Caco-2 (cell line): ENCODE measurements at regions not wholly inside any gene's neighbourhood (a gene's known extent, or its start where the extent isn't known, plus 50 kb on each side); places are given as distances from the start of the nearest gene placed in this dataset.

Source experiments
- BruUV-seq: library from RNA; stranded (reverse); fragments of 400-500 nt; replicated peaks from 2 replicates; lab custom pipeline; 2021; lab: Mats Ljungman, UMichigan
- CTCF ChIA-PET: fragments of 300-600 bp; sonication (Branson Sonifier 250); formaldehyde crosslinking; loops from one replicate; lab custom pipeline; 2022; ENCODE audit warnings: antibody characterized with exemption; lab: Charles Lee
- POLR2A ChIA-PET: fragments of 300-600 bp; sonication (Branson Sonifier 250); formaldehyde crosslinking; loops from one replicate; lab custom pipeline; 2022; ENCODE audit warnings: antibody characterized with exemption; lab: Charles Lee
- DNase-seq, 2 experiments: peaks; one replicate each; pipeline versions ENCODE4 v3.0.0 to v3.0.0-alpha.2; 2020 to 2022
- H3K27me3 ChIP-seq: replicated peaks from 2 replicates; pipeline ENCODE4 v1.6.0; 2011; ENCODE audit warnings: low read length; ENCODE audit not compliant: control insufficient read depth, insufficient read depth
- H3K36me3 ChIP-seq: 2 replicates; pipeline ENCODE4 v1.5.1; 2011; ENCODE audit warnings: low read length; ENCODE audit not compliant: control insufficient read depth, insufficient read depth
- H3K4me1 ChIP-seq: fragments of 250-450 bp; sonication (Bioruptor Pico); 2 replicates; pipeline ENCODE4 v1.5.1; 2020; ENCODE audit warnings: mild to moderate bottlenecking
- H3K4me3 ChIP-seq: 2 replicates; pipeline ENCODE4 v1.5.1; 2011; ENCODE audit warnings: low read depth, mild to moderate bottlenecking, control low read depth, low read length
- H3K9me3 ChIP-seq: fragments of 250-450 bp; sonication (Bioruptor Pico); 2 replicates; pipeline ENCODE4 v1.5.1; 2020; ENCODE audit warnings: mild to moderate bottlenecking, moderate library complexity
- H3K27ac Mint-ChIP-seq: one replicate; pipeline ENCODE4 v1.8.0; 2022; ENCODE audit warnings: mixed read lengths; ENCODE audit not compliant: unreplicated experiment
- H3K27me3 Mint-ChIP-seq: one replicate; pipeline ENCODE4 v1.8.0; 2022; ENCODE audit warnings: mixed read lengths; ENCODE audit not compliant: insufficient read depth, unreplicated experiment
- H3K36me3 Mint-ChIP-seq: one replicate; pipeline ENCODE4 v1.8.0; 2022; ENCODE audit warnings: mild to moderate bottlenecking, mixed read lengths; ENCODE audit not compliant: insufficient read depth, unreplicated experiment
- H3K4me1 Mint-ChIP-seq: one replicate; pipeline ENCODE4 v1.8.0; 2022; ENCODE audit warnings: low read depth, mixed read lengths; ENCODE audit not compliant: unreplicated experiment
- H3K4me3 Mint-ChIP-seq: one replicate; pipeline ENCODE4 v1.8.0; 2022; ENCODE audit warnings: mild to moderate bottlenecking, moderate library complexity, mixed read lengths; ENCODE audit not compliant: unreplicated experiment
- H3K9me3 Mint-ChIP-seq: one replicate; pipeline ENCODE4 v1.8.0; 2022; ENCODE audit warnings: mixed read lengths; ENCODE audit not compliant: unreplicated experiment
- CTCF ChIP-seq, 2 experiments: fragments of 200-600 bp in 1 of 2; IDR thresholded peaks; 1 replicate in 1 of 2; 2 replicates in 1 of 2; pipeline versions ENCODE4 v1.5.1 to v1.8.0; 2011 to 2022; ENCODE audit warnings: antibody characterized with exemption in 1 of 2, control low read depth in 1 of 2, inconsistent platforms in 1 of 2, low read depth in 1 of 2, low read length in 1 of 2, mild to moderate bottlenecking in 1 of 2, moderate library complexity in 1 of 2; ENCODE audit not compliant: insufficient read depth in 1 of 2, severe bottlenecking in 1 of 2, unreplicated experiment in 1 of 2
- intact Hi-C: fragments of 100-400 bp; cut with micrococcal nuclease; formaldehyde crosslinking; loops from one replicate; pipeline ENCODE4 v1.10.0; 2022; ENCODE audit not compliant: unreplicated experiment

GRCh38 chr14:53278602-53279506 is 125.7 kb upstream of the DDHD1 start:
- BruUV-seq = no TSS peak
- Histone ChIP-seq H3K4me1 (no peaks in the 10 kb centered on the region), H3K4me3 (no peak overlapping the region), H3K27me3 (no peaks in the 10 kb centered on the region), H3K9me3 (0 out of 2 replicates have a peak, but pooled peaks cover 6% of the 10 kb centered on the region), H3K36me3 (no peaks in the 10 kb centered on the region)
- Mint-ChIP-seq H3K4me1 (no peaks in the 10 kb centered on the region), H3K4me3 (no peak overlapping the region), H3K9me3 (no peaks in the 10 kb centered on the region), H3K27me3 (no peaks in the 10 kb centered on the region), H3K27ac (no peak overlapping the region), H3K36me3 (no peaks in the 10 kb centered on the region)
- intact Hi-C loops = no loop called here
- DNase-seq = no peak
- POLR2A ChIA-PET = no interaction called here
- no peak for TF ChIP-seq CTCF (IDR thresholded peaks at IDR 0.05; ENCODE audit: insufficient read depth in 1 of 2, low read depth in 1 of 2, low read length in 1 of 2, severe bottlenecking in 1 of 2, unreplicated experiment in 1 of 2)
- CTCF ChIA-PET = no interaction called here

- no peaks in the 10 kb centered on the region for H3K4me1 Mint-ChIP-seq
- peaks cover 2% of the 10 kb centered on the region for H3K27me3 Mint-ChIP-seq
- H3K9me3 ChIP-seq = 0 out of 2 replicates have a peak, but pooled peaks cover 1% of the 10 kb centered on the region
- H3K9me3 Mint-ChIP-seq = no peaks in the 10 kb centered on the region
- intact Hi-C loops = no loop called here
- H3K27me3 ChIP-seq = no peaks in the 10 kb centered on the region
- H3K36me3 ChIP-seq = no peaks in the 10 kb centered on the region
- DNase-seq = no peak
- H3K4me3 Mint-ChIP-seq = no peak overlapping the region
- ChIA-PET CTCF (no interaction called here), POLR2A (no interaction called here)
- no TSS peak for BruUV-seq
- H3K36me3 Mint-ChIP-seq = no peaks in the 10 kb centered on the region
- TF ChIP-seq CTCF (IDR thresholded peaks at IDR 0.05; ENCODE audit: insufficient read depth in 1 of 2, low read depth in 1 of 2, low read length in 1 of 2, severe bottlenecking in 1 of 2, unreplicated experiment in 1 of 2) = no peak
- 0 out of 2 replicates have a peak, but pooled peaks cover 8% of the 10 kb centered on the region for H3K4me1 ChIP-seq
- no peak overlapping the region for H3K4me3 ChIP-seq
- no peak overlapping the region for H3K27ac Mint-ChIP-seq
These were observed 120.5 kb upstream of the DDHD1 start for GRCh38 chr14:53273671-53274072.

GRCh38 chr14:53265025-53265424 is 111.9 kb upstream of the DDHD1 start:
- Mint-ChIP-seq H3K36me3 (no peaks in the 10 kb centered on the region), H3K4me3 (no peak overlapping the region), H3K9me3 (no peaks in the 10 kb centered on the region), H3K4me1 (no peaks in the 10 kb centered on the region), H3K27me3 (peaks cover 11% of the 10 kb centered on the region), H3K27ac (no peak overlapping the region)
- Histone ChIP-seq H3K4me1 (peaks cover 9% of the 10 kb centered on the region), H3K36me3 (no peaks in the 10 kb centered on the region), H3K9me3 (no peaks in the 10 kb centered on the region), H3K27me3 (no peaks in the 10 kb centered on the region), H3K4me3 (no peak overlapping the region)
- intact Hi-C loops = no loop called here
- no TSS peak for BruUV-seq
- TF ChIP-seq CTCF (IDR thresholded peaks at IDR 0.05; ENCODE audit: insufficient read depth in 1 of 2, low read depth in 1 of 2, low read length in 1 of 2, severe bottlenecking in 1 of 2, unreplicated experiment in 1 of 2) = no peak
- POLR2A ChIA-PET = no interaction called here
- peak in 1 of 2 experiments; percentile 12 for DNase-seq
- CTCF ChIA-PET = no interaction called here
